Activated CD8-positive, alpha-beta T cell treated with anti-CD3 and anti-CD28 coated beads for 36 hours (primary cell): ENCODE measurements at regions not wholly inside any gene's neighbourhood (a gene's known extent, or its start where the extent isn't known, plus 50 kb on each side); places are given as distances from the start of the nearest gene placed in this dataset.
A peak's percentile ranks its signal among the peaks of the same experiment; 100 is the strongest.

Source experiments
- ATAC-seq: fragments of 200-7000 bp; cut with Tn5 transposase; one replicate; pipeline ENCODE4 v1.10.0; 2021; ENCODE audit warnings: mild to moderate bottlenecking, moderate library complexity
- CTCF ChIA-PET: fragments of 350-600 bp; sonication (Branson Sonifier 250); formaldehyde crosslinking; loops from one replicate; lab custom pipeline; 2021; ENCODE audit warnings: antibody characterized with exemption; lab: Charles Lee
- POLR2A ChIA-PET: fragments of 350-600 bp; sonication (Branson Sonifier 250); formaldehyde crosslinking; loops from one replicate; lab custom pipeline; 2021; ENCODE audit warnings: antibody characterized with exemption; lab: Charles Lee
- DNase-seq: peaks from one replicate; pipeline ENCODE4 v3.0.0-alpha.2; 2020
- H3K27ac Mint-ChIP-seq: one replicate; pipeline ENCODE4 v1.8.0; 2021; ENCODE audit warnings: mild to moderate bottlenecking, mixed read lengths
- H3K27me3 Mint-ChIP-seq: one replicate; pipeline ENCODE4 v1.8.0; 2021; ENCODE audit warnings: mixed read lengths
- H3K36me3 Mint-ChIP-seq: one replicate; pipeline ENCODE4 v1.8.0; 2021; ENCODE audit warnings: low read depth, mixed read lengths
- H3K4me1 Mint-ChIP-seq: one replicate; pipeline ENCODE4 v1.8.0; 2021; ENCODE audit warnings: low read depth, mixed read lengths
- H3K4me3 Mint-ChIP-seq: one replicate; pipeline ENCODE4 v1.8.0; 2021; ENCODE audit warnings: mild to moderate bottlenecking, moderate library complexity, mixed read lengths
- H3K9me3 Mint-ChIP-seq: one replicate; pipeline ENCODE4 v1.8.0; 2021; ENCODE audit warnings: mixed read lengths
- intact Hi-C: fragments of 100-400 bp; cut with micrococcal nuclease; formaldehyde crosslinking; loops from one replicate; pipeline ENCODE4 v1.10.0; 2022
- TF ChIP-seq, protein P1 (sequence below): fragments of 200-600 bp; IDR thresholded peaks from one replicate; pipeline ENCODE4 v1.8.0; 2022; ENCODE audit warnings: antibody characterized with exemption, mild to moderate bottlenecking

GRCh38 chr2:773256-774160 is 96.3 kb upstream of the TMEM18 start:
- no peak for DNase-seq
- Mint-ChIP-seq H3K27ac (no peak overlapping the region), H3K36me3 (no peaks in the 10 kb centered on the region), H3K4me3 (no peak overlapping the region), H3K9me3 (peaks cover 5% of the 10 kb centered on the region), H3K27me3 (no peaks in the 10 kb centered on the region), H3K4me1 (peaks cover 10% of the 10 kb centered on the region)
- ChIA-PET CTCF (no interaction called here), POLR2A (no interaction called here)
- intact Hi-C loops, result no loop called here
- TF ChIP-seq, protein P1, sequence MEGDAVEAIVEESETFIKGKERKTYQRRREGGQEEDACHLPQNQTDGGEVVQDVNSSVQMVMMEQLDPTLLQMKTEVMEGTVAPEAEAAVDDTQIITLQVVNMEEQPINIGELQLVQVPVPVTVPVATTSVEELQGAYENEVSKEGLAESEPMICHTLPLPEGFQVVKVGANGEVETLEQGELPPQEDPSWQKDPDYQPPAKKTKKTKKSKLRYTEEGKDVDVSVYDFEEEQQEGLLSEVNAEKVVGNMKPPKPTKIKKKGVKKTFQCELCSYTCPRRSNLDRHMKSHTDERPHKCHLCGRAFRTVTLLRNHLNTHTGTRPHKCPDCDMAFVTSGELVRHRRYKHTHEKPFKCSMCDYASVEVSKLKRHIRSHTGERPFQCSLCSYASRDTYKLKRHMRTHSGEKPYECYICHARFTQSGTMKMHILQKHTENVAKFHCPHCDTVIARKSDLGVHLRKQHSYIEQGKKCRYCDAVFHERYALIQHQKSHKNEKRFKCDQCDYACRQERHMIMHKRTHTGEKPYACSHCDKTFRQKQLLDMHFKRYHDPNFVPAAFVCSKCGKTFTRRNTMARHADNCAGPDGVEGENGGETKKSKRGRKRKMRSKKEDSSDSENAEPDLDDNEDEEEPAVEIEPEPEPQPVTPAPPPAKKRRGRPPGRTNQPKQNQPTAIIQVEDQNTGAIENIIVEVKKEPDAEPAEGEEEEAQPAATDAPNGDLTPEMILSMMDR, result no peak
- no peak for ATAC-seq

- intact Hi-C loops, result no loop called here
- Mint-ChIP-seq H3K4me3 (no peak overlapping the region), H3K27me3 (no peaks in the 10 kb centered on the region), H3K4me1 (peaks cover 20% of the 10 kb centered on the region), H3K36me3 (no peaks in the 10 kb centered on the region), H3K9me3 (peaks cover 6% of the 10 kb centered on the region), H3K27ac (no peak overlapping the region)
- ATAC-seq (no peak), DNase-seq (no peak)
- ChIA-PET CTCF (no interaction called here), POLR2A (no interaction called here)
- TF ChIP-seq, protein P1, result no peak
Observed at GRCh38 chr2:771538-771937, 94.3 kb upstream of the TMEM18 start.

- DNase-seq (no peak), ATAC-seq (no peak)
- Mint-ChIP-seq H3K27me3 (no peaks in the 10 kb centered on the region), H3K4me1 (peaks cover 21% of the 10 kb centered on the region), H3K27ac (no peak overlapping the region), H3K4me3 (no peak overlapping the region), H3K9me3 (peaks cover 6% of the 10 kb centered on the region), H3K36me3 (no peaks in the 10 kb centered on the region)
- CTCF ChIA-PET, result no interaction called here
- intact Hi-C loops, result no loop called here
- TF ChIP-seq, protein P1, result no peak
- POLR2A ChIA-PET, result no interaction called here
Observed at GRCh38 chr2:770776-771175, 93.6 kb upstream of the TMEM18 start.

- DNase-seq, result peak; percentile 47
- H3K36me3 Mint-ChIP-seq, result no peaks in the 10 kb centered on the region
- no peak overlapping the region for H3K4me3 Mint-ChIP-seq
- CTCF ChIA-PET, result no interaction called here
- POLR2A ChIA-PET, result no interaction called here
- peaks cover 21% of the 10 kb centered on the region for H3K4me1 Mint-ChIP-seq
- intact Hi-C loops, result no loop called here
- H3K9me3 Mint-ChIP-seq, result peaks cover 6% of the 10 kb centered on the region
- TF ChIP-seq, protein P1, result no peak
- peak; percentile 62 for ATAC-seq
- no peak overlapping the region for H3K27ac Mint-ChIP-seq
- H3K27me3 Mint-ChIP-seq, result no peaks in the 10 kb centered on the region
Observed at GRCh38 chr2:769771-770170, 92.6 kb upstream of the TMEM18 start.

DNA sequence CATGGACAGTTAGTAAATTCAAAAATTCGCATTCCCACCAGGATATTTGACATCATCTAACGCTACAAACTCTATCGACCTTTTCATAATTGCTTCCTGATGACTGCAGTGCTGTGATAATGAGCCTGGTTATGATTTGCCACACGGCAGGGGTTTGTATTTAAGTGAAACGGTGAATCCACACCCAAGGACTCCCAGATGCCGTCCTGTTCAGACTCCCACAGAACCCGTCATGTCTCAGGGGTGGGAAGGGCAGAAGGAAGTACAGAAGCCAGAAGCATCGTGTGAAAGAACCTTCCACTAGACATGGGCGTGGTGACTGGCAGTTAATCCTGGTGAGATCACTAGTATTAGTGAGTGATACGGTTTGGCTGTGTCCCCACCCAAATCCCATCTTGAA is 91.2 kb upstream of the TMEM18 start:
- TF ChIP-seq, protein P1, result no peak
- no peak overlapping the region for H3K27ac Mint-ChIP-seq
- ChIA-PET CTCF (no interaction called here), POLR2A (no interaction called here)
- H3K36me3 Mint-ChIP-seq, result no peaks in the 10 kb centered on the region
- ATAC-seq (no peak), DNase-seq (no peak)
- peaks cover 6% of the 10 kb centered on the region for H3K9me3 Mint-ChIP-seq
- no peaks in the 10 kb centered on the region for H3K27me3 Mint-ChIP-seq
- no peak overlapping the region for H3K4me3 Mint-ChIP-seq
- intact Hi-C loops, result no loop called here
- peaks cover 21% of the 10 kb centered on the region for H3K4me1 Mint-ChIP-seq
